Activated B cell treated with CpG ODN at 0.5 μM for 24 hours (primary cell): ENCODE measurements at regions not wholly inside any gene's neighbourhood (a gene's known extent, or its start where the extent isn't known, plus 50 kb on each side); places are given as distances from the start of the nearest gene placed in this dataset.

Experiments
- ATAC-seq: fragments of 200-7000 bp; cut with Tn5 transposase; one replicate; pipeline ENCODE4 v1.10.0; 2021; ENCODE audit warnings: low read depth, mild to moderate bottlenecking, moderate library complexity
- CTCF ChIA-PET: fragments of 350-600 bp; sonication (Branson Sonifier 250); formaldehyde crosslinking; loops from one replicate; lab custom pipeline; 2021; ENCODE audit warnings: antibody characterized with exemption; lab: Charles Lee
- POLR2A ChIA-PET: fragments of 350-600 bp; sonication (Branson Sonifier 250); formaldehyde crosslinking; loops from one replicate; lab custom pipeline; 2021; ENCODE audit warnings: antibody characterized with exemption; lab: Charles Lee
- DNase-seq: peaks from one replicate; pipeline ENCODE4 v3.0.0; 2022
- H3K27ac Mint-ChIP-seq: one replicate; pipeline ENCODE4 v1.8.0; 2020; ENCODE audit warnings: mixed read lengths
- H3K27me3 Mint-ChIP-seq: one replicate; pipeline ENCODE4 v1.8.0; 2021; ENCODE audit warnings: mixed read lengths
- H3K36me3 Mint-ChIP-seq: one replicate; pipeline ENCODE4 v1.8.0; 2021; ENCODE audit warnings: low read depth, mixed read lengths
- H3K4me1 Mint-ChIP-seq: one replicate; pipeline ENCODE4 v1.8.0; 2021; ENCODE audit warnings: mixed read lengths
- H3K4me3 Mint-ChIP-seq: one replicate; pipeline ENCODE4 v1.8.0; 2020; ENCODE audit warnings: mild to moderate bottlenecking, mixed read lengths
- H3K9me3 Mint-ChIP-seq: one replicate; pipeline ENCODE4 v1.8.0; 2020; ENCODE audit warnings: mixed read lengths
- CTCF ChIP-seq: fragments of 200-600 bp; IDR thresholded peaks from one replicate; pipeline ENCODE4 v1.8.0; 2022; ENCODE audit warnings: antibody characterized with exemption, mild to moderate bottlenecking
- intact Hi-C: fragments of 100-400 bp; cut with micrococcal nuclease; formaldehyde crosslinking; loops from one replicate; pipeline ENCODE4 v1.15.1; 2024

GRCh38 chr5:148719605-148720004 is 65.3 kb upstream of the HTR4 start:
- Mint-ChIP-seq H3K4me3 (no peak overlapping the region), H3K4me1 (no peaks in the 10 kb centered on the region), H3K36me3 (no peaks in the 10 kb centered on the region), H3K27me3 (peaks cover 17% of the 10 kb centered on the region), H3K9me3 (no peaks in the 10 kb centered on the region), H3K27ac (no peak overlapping the region)
- ChIA-PET CTCF (interaction anchor here (1.2 kb wide), 1 partner anchor 11 kb away, joined by 7 read pairs; no protein-coding TSS in a partner anchor), POLR2A (no interaction called here)
- ATAC-seq (no peak), DNase-seq (no peak)
- intact Hi-C loops, result no loop called here
- TF ChIP-seq CTCF, result no peak

- intact Hi-C loops, result no loop called here
- Mint-ChIP-seq H3K4me3 (no peak overlapping the region), H3K4me1 (no peaks in the 10 kb centered on the region), H3K27ac (no peak overlapping the region), H3K27me3 (peaks cover 13% of the 10 kb centered on the region), H3K9me3 (no peaks in the 10 kb centered on the region), H3K36me3 (no peaks in the 10 kb centered on the region)
- DNase-seq (no peak), ATAC-seq (no peak)
- ChIA-PET POLR2A (no interaction called here), CTCF (interaction anchor here (1.3 kb wide), 1 partner anchor 11 kb away, joined by 4 read pairs; no protein-coding TSS in a partner anchor)
- no peak for TF ChIP-seq CTCF
Measured at GRCh38 chr5:148720257-148720656, 65.9 kb upstream of the HTR4 start.

GRCh38 chr5:148723143-148723542 is 68.8 kb upstream of the HTR4 start:
- peaks cover 13% of the 10 kb centered on the region for H3K27me3 Mint-ChIP-seq
- no peak for DNase-seq
- no peaks in the 10 kb centered on the region for H3K9me3 Mint-ChIP-seq
- no peaks in the 10 kb centered on the region for H3K36me3 Mint-ChIP-seq
- intact Hi-C loops, result no loop called here
- ChIA-PET POLR2A (no interaction called here), CTCF (interaction anchor here (0.7 to 1.0 kb wide), 2 partner anchors 8 to 10 kb away, joined by 3 read pairs; no protein-coding TSS in a partner anchor)
- ATAC-seq, result no peak
- H3K27ac Mint-ChIP-seq, result no peak overlapping the region
- no peaks in the 10 kb centered on the region for H3K4me1 Mint-ChIP-seq
- TF ChIP-seq CTCF, result no peak
- H3K4me3 Mint-ChIP-seq, result no peak overlapping the region

GRCh38 chr5:148725675-148726074 is 71.3 kb upstream of the HTR4 start:
- intact Hi-C loops, result no loop called here

GRCh38 chr5:148729182-148729581 is 74.9 kb upstream of the HTR4 start:
- ATAC-seq (no peak), DNase-seq (no peak)
- no peaks in the 10 kb centered on the region for H3K9me3 Mint-ChIP-seq
- no peak for TF ChIP-seq CTCF
- no peak overlapping the region for H3K4me3 Mint-ChIP-seq
- H3K4me1 Mint-ChIP-seq, result peaks cover 8% of the 10 kb centered on the region
- no peaks in the 10 kb centered on the region for H3K36me3 Mint-ChIP-seq
- H3K27me3 Mint-ChIP-seq, result peaks cover 5% of the 10 kb centered on the region
- ChIA-PET POLR2A (no interaction called here), CTCF (interaction anchor here (1.6 to 18.5 kb wide), 3 partner anchors 12 to 304 kb away, joined by 7 to 548 read pairs (median 275); no protein-coding TSS in a partner anchor)
- intact Hi-C loops, result no loop called here
- no peak overlapping the region for H3K27ac Mint-ChIP-seq

More at GRCh38 chr5:148725675-148726074, 71.3 kb upstream of the HTR4 start:
- Mint-ChIP-seq H3K27ac (no peak overlapping the region), H3K36me3 (no peaks in the 10 kb centered on the region), H3K4me1 (no peaks in the 10 kb centered on the region), H3K27me3 (peaks cover 5% of the 10 kb centered on the region), H3K4me3 (no peak overlapping the region), H3K9me3 (no peaks in the 10 kb centered on the region)
- ChIA-PET CTCF (no interaction called here), POLR2A (no interaction called here)
- ATAC-seq, result no peak
- DNase-seq, result no peak
- TF ChIP-seq CTCF, result no peak
